Panc1 (cell line): ENCODE measurements at regions not wholly inside any gene's neighbourhood (a gene's known extent, or its start where the extent isn't known, plus 50 kb on each side); places are given as distances from the start of the nearest gene placed in this dataset.

ENCODE experiments used
- ATAC-seq: fragments of 200-7000 bp; cut with Tn5 transposase; 2 replicates; pipeline ENCODE4 v1.9.1; 2020; ENCODE audit warnings: mild to moderate bottlenecking, moderate library complexity
- BruUV-seq: library from RNA; stranded (reverse); fragments of 400-500 nt; replicated peaks from 2 replicates; lab custom pipeline; 2021; lab: Mats Ljungman, UMichigan
- CTCF ChIA-PET: fragments of 300-600 bp; sonication (Branson Sonifier 250); formaldehyde crosslinking; loops from one replicate; lab custom pipeline; 2022; ENCODE audit warnings: antibody characterized with exemption; lab: Charles Lee
- POLR2A ChIA-PET: fragments of 300-600 bp; sonication (Branson Sonifier 250); formaldehyde crosslinking; loops from one replicate; lab custom pipeline; 2022; ENCODE audit warnings: antibody characterized with exemption; lab: Charles Lee
- DNase-seq: peaks from one replicate; pipeline ENCODE4 v3.0.0-alpha.2; 2010; ENCODE audit warnings: low read depth, low spot score
- H3K27ac ChIP-seq: 2 replicates; pipeline ENCODE4 v1.5.1; 2011; ENCODE audit warnings: mild to moderate bottlenecking, low read length, inconsistent platforms
- H3K27me3 ChIP-seq: fragments of 200-500 bp; sonication (Bioruptor generic); 2 replicates; pipeline ENCODE4 v1.6.0; 2014; ENCODE audit warnings: low read length, inconsistent platforms; ENCODE audit not compliant: control insufficient read depth, insufficient read depth
- H3K36me3 ChIP-seq: fragments of 200-500 bp; sonication (Bioruptor generic); 2 replicates; pipeline ENCODE4 v1.5.1; 2014; ENCODE audit warnings: inconsistent platforms, mild to moderate bottlenecking, low read length, moderate library complexity; ENCODE audit not compliant: control insufficient read depth, insufficient read depth
- H3K4me1 ChIP-seq: 2 replicates; pipeline ENCODE4 v1.5.1; 2011; ENCODE audit warnings: inconsistent platforms, mild to moderate bottlenecking, low read length, moderate library complexity; ENCODE audit not compliant: control insufficient read depth, insufficient read depth
- H3K4me3 ChIP-seq, 2 experiments: 2 replicates each; pipeline ENCODE4 v1.5.1; 2011 to 2012; ENCODE audit warnings: low read depth in 2 of 2, low read length in 2 of 2, mild to moderate bottlenecking in 2 of 2, inconsistent platforms in 1 of 2, moderate library complexity in 1 of 2
- H3K9me3 ChIP-seq: fragments of 200-500 bp; sonication (Bioruptor generic); 2 replicates; pipeline ENCODE4 v1.5.1; 2014; ENCODE audit warnings: low read depth, mild to moderate bottlenecking, inconsistent platforms, low read length, moderate library complexity; ENCODE audit not compliant: control insufficient read depth, insufficient read depth
- CTCF ChIP-seq: fragments of 450-650 bp; IDR thresholded peaks from 2 replicates; pipeline ENCODE4 v1.5.1; 2017; ENCODE audit warnings: mild to moderate bottlenecking
- POLR2AphosphoS5 ChIP-seq: IDR thresholded peaks from 2 replicates; pipeline ENCODE4 v1.6.1; 2012; ENCODE audit warnings: mild to moderate bottlenecking, low read depth, low read length, moderate library complexity
- REST ChIP-seq, 2 experiments: IDR thresholded peaks; 2 replicates each; pipeline ENCODE4 v1.6.1; 2011 to 2012; ENCODE audit warnings: low read depth in 2 of 2, control low read depth in 1 of 2, low read length in 1 of 2, mild to moderate bottlenecking in 1 of 2, moderate library complexity in 1 of 2; ENCODE audit not compliant: insufficient read depth in 1 of 2
- SIN3A ChIP-seq: IDR thresholded peaks from 2 replicates; pipeline ENCODE4 v1.6.1; 2012; ENCODE audit warnings: low read depth, mild to moderate bottlenecking, low read length, moderate library complexity, borderline replicate concordance; ENCODE audit not compliant: insufficient read depth
- TCF7L2 ChIP-seq: IDR thresholded peaks from 2 replicates; pipeline ENCODE4 v1.6.1; 2011; ENCODE audit warnings: mild to moderate bottlenecking, low read depth, low read length, inconsistent platforms
- in situ Hi-C: cut with HindIII; loops from 2 replicates; pipeline ENCODE4 v1.10.0; 2016; ENCODE audit warnings: low sequenced_read_pairs, low pct_unique_long_range_greater_than_20kb
- intact Hi-C: fragments of 100-400 bp; cut with micrococcal nuclease; formaldehyde crosslinking; loops from one replicate; pipeline ENCODE4 v1.10.0; 2022; ENCODE audit not compliant: unreplicated experiment

DNA sequence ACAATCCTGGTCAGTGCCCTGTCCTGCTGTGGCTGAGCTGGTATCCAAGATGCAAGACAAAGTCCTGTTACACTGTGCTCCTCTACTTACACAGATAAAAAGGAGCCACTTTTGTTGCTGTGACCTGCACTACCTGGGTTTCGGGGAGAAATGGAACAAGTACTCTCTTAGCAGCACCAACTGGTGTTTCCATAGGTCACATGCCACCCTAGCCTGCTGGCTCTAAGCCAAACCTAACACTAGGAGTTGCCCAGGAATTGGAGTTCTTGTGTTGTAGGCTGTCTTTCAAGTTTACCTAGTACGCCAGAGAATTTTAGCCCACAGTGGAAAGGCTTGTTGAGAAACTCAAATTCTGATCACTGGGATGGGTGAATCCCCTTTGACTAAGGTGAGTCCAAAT is 727.4 kb downstream of the FAM133A start:
- no peak for TF ChIP-seq POLR2AphosphoS5
- Histone ChIP-seq H3K36me3 (no peaks in the 10 kb centered on the region), H3K9me3 (no peaks in the 10 kb centered on the region), H3K27me3 (no peaks in the 10 kb centered on the region), H3K27ac (no peak overlapping the region), H3K4me3 (no peak overlapping the region), H3K4me1 (no peaks in the 10 kb centered on the region)
- ChIA-PET POLR2A (no interaction called here), CTCF (no interaction called here)
- no peak for ATAC-seq
- BruUV-seq: no TSS peak
- in situ Hi-C loops: no loop called here
- intact Hi-C loops: no loop called here
- DNase-seq: no peak

DNA sequence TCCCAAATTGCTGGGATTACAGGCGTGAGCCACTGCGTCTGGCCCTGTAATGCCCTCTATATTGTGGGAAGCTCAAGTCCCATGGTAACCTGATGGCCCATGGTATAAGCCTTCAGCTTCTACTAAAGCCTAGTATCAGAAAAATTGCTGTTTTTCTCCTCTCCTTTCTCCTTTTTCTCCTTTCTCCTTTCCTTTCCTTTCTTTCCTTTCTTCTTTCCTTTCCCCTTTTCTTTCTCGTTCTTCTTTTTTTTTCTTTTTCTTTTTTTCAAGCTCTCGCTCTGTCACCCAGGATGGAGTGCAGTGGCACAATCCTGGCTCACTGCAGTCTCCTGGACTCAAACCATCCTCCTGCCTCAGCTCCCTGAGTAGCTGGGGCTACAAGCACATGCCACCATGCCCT is 740.7 kb downstream of the FAM133A start:
- Histone ChIP-seq H3K27me3 (no peaks in the 10 kb centered on the region), H3K4me1 (no peaks in the 10 kb centered on the region), H3K36me3 (no peaks in the 10 kb centered on the region), H3K27ac (no peak overlapping the region), H3K4me3 (no peak overlapping the region), H3K9me3 (no peaks in the 10 kb centered on the region)
- CTCF ChIA-PET: no interaction called here
- TF ChIP-seq POLR2AphosphoS5 (no peak), SIN3A (no peak), TCF7L2 (no peak), REST (IDR thresholded peaks at IDR 0.05; ENCODE audit: insufficient read depth in 1 of 2, low read depth in 2 of 2, low read length in 1 of 2) (no peak), CTCF (no peak)
- POLR2A ChIA-PET: interaction anchor here (0.6 kb wide), 1 partner anchor 1551 kb away, joined by 4 read pairs; no protein-coding TSS in a partner anchor
- DNase-seq: no peak
- BruUV-seq: no TSS peak
- intact Hi-C loops: no loop called here
- no peak for ATAC-seq
- in situ Hi-C loops: no loop called here

DNA sequence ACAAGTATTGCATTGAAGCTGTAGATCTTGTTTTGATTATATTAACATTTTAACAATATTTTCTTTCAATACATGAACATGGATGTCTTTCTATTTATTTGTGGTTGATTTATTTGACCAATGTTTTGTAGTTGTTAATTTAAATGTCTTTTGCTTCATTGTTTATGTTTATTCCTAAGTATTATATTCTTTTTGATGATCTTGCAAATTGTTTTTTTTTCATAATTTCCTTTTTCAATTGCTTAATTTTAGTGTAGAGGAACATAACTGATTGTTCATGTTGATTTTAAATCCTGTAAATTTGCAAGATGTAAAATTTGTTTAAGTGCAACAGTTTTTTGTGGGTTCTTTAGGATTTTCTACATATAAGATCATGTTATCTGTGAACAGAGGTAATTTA is 744.1 kb downstream of the FAM133A start:
- no peak overlapping the region for H3K27ac ChIP-seq
- H3K36me3 ChIP-seq: no peaks in the 10 kb centered on the region
- in situ Hi-C loops (no loop called here), intact Hi-C loops (no loop called here)
- no peaks in the 10 kb centered on the region for H3K27me3 ChIP-seq
- no peaks in the 10 kb centered on the region for H3K9me3 ChIP-seq
- ChIA-PET CTCF (no interaction called here), POLR2A (no interaction called here)
- no peak for ATAC-seq
- TF ChIP-seq TCF7L2: no peak
- no peak for TF ChIP-seq POLR2AphosphoS5
- no peak for TF ChIP-seq CTCF
- no peak for TF ChIP-seq SIN3A
- TF ChIP-seq REST (IDR thresholded peaks at IDR 0.05; ENCODE audit: insufficient read depth in 1 of 2, low read depth in 2 of 2, low read length in 1 of 2): no peak
- H3K4me3 ChIP-seq: no peak overlapping the region
- BruUV-seq: no TSS peak
- H3K4me1 ChIP-seq: no peaks in the 10 kb centered on the region
- no peak for DNase-seq
